Mesendoderm (in vitro differentiated cells): ENCODE measurements at regions not wholly inside any gene's neighbourhood (a gene's known extent, or its start where the extent isn't known, plus 50 kb on each side); places are given as distances from the start of the nearest gene placed in this dataset.
A peak's percentile ranks its signal among the peaks of the same experiment; 100 is the strongest.

Experiments used
- DNase-seq: peaks from one replicate; pipeline ENCODE4 v3.0.0; 2013
- H2AK5ac ChIP-seq: 2 replicates; pipeline ENCODE4 v1.6.1; 2013; ENCODE audit warnings: low read length, inconsistent platforms
- H2BK120ac ChIP-seq: 2 replicates; pipeline ENCODE4 v1.6.1; 2013; ENCODE audit warnings: low read depth, mild to moderate bottlenecking, low read length, moderate library complexity, mixed read lengths
- H2BK15ac ChIP-seq: replicated peaks from 2 replicates; pipeline ENCODE4 v1.6.1; 2013; ENCODE audit warnings: low read depth, mild to moderate bottlenecking, moderate library complexity
- H2BK5ac ChIP-seq: 2 replicates; pipeline ENCODE4 v1.6.1; 2013; ENCODE audit warnings: low read length, inconsistent platforms
- H3K18ac ChIP-seq: 2 replicates; pipeline ENCODE4 v1.6.1; 2013; ENCODE audit warnings: mild to moderate bottlenecking, low read length, mixed read lengths
- H3K23ac ChIP-seq: one replicate; pipeline ENCODE4 v1.6.1; 2013; ENCODE audit warnings: low read length
- H3K27ac ChIP-seq: 2 replicates; pipeline ENCODE4 v1.5.1; 2013; ENCODE audit warnings: low read depth, mild to moderate bottlenecking, inconsistent platforms, low read length, moderate library complexity
- H3K27me3 ChIP-seq: 2 replicates; pipeline ENCODE4 v1.6.1; 2013; ENCODE audit warnings: low read length, control low read depth, mild to moderate bottlenecking, inconsistent platforms; ENCODE audit not compliant: insufficient read depth, poor library complexity
- H3K36me3 ChIP-seq: 2 replicates; pipeline ENCODE4 v1.6.1; 2013; ENCODE audit warnings: low read length, inconsistent platforms; ENCODE audit not compliant: control insufficient read depth, insufficient read depth
- H3K4ac ChIP-seq: one replicate; pipeline ENCODE4 v1.6.1; 2013; ENCODE audit warnings: low read depth, mild to moderate bottlenecking, low read length, moderate library complexity
- H3K4me1 ChIP-seq: 2 replicates; pipeline ENCODE4 v1.6.1; 2013; ENCODE audit warnings: low read depth, low read length, inconsistent platforms; ENCODE audit not compliant: control insufficient read depth
- H3K4me2 ChIP-seq: 2 replicates; pipeline ENCODE4 v1.6.1; 2013; ENCODE audit warnings: low read length
- H3K4me3 ChIP-seq: 2 replicates; pipeline ENCODE4 v1.5.1; 2013; ENCODE audit warnings: mild to moderate bottlenecking, low read length
- H3K56ac ChIP-seq: one replicate; pipeline ENCODE4 v1.6.1; 2013; ENCODE audit warnings: low read length
- H3K79me1 ChIP-seq: 2 replicates; pipeline ENCODE4 v1.6.1; 2013; ENCODE audit warnings: low read length, inconsistent platforms
- H3K79me2 ChIP-seq: 2 replicates; pipeline ENCODE4 v1.6.1; 2013; ENCODE audit warnings: mild to moderate bottlenecking, low read length; ENCODE audit not compliant: control insufficient read depth, insufficient read depth
- H3K9ac ChIP-seq: 2 replicates; pipeline ENCODE4 v1.6.1; 2013; ENCODE audit warnings: low read length, inconsistent platforms
- H4K5ac ChIP-seq: one replicate; pipeline ENCODE4 v1.6.1; 2013; ENCODE audit warnings: low read length
- H4K8ac ChIP-seq: one replicate; pipeline ENCODE4 v1.6.1; 2013; ENCODE audit warnings: low read depth, mild to moderate bottlenecking, control low read depth, low read length, moderate library complexity
- WGBS: extraction: QIAGEN DNeasy Blood & Tissue Kit; methylation state at CpG from one replicate; pipeline ENCODE4 v1.1.7; 2013; ENCODE audit warnings: low lambda C conversion rate, missing lambda C conversion rate; ENCODE audit not compliant: insufficient coverage; ENCODE audit errors: extremely low coverage; 5-methylcytosine and 5-hydroxymethylcytosine counted together

- H4K5ac ChIP-seq = no peak overlapping the region
- H3K4me3 ChIP-seq = no peak overlapping the region
- H3K4me2 ChIP-seq = no peak overlapping the region
- H2BK120ac ChIP-seq = no peak overlapping the region
- no peak overlapping the region for H3K9ac ChIP-seq
- H2BK15ac ChIP-seq = no peak overlapping the region
- peaks cover 4% of the 10 kb centered on the region for H3K4me1 ChIP-seq
- H3K27me3 ChIP-seq = no peaks in the 10 kb centered on the region
- H3K18ac ChIP-seq = no peak overlapping the region
- peak overlapping the region; percentile 12 for H3K4ac ChIP-seq
- no peak overlapping the region for H2BK5ac ChIP-seq
- no peak overlapping the region for H3K27ac ChIP-seq
- H3K79me1 ChIP-seq = no peaks in the 10 kb centered on the region
- no peak overlapping the region for H4K8ac ChIP-seq
- H3K56ac ChIP-seq = no peak overlapping the region
- H3K36me3 ChIP-seq = no peaks in the 10 kb centered on the region
- H3K79me2 ChIP-seq = no peaks in the 10 kb centered on the region
- no peak for DNase-seq
- no peak overlapping the region for H2AK5ac ChIP-seq
- no CpG with 5 or more reads among the region's 2 CpGs for WGBS
- no peak overlapping the region for H3K23ac ChIP-seq
These were observed 513.5 kb downstream of the DMAC1 start for GRCh38 chr9:7286101-7286500.

- Histone ChIP-seq H4K5ac (no peak overlapping the region), H3K4me3 (no peak overlapping the region), H3K27me3 (no peaks in the 10 kb centered on the region), H2BK5ac (no peak overlapping the region), H3K56ac (no peak overlapping the region), H2AK5ac (no peak overlapping the region), H3K9ac (no peak overlapping the region), H3K79me2 (no peaks in the 10 kb centered on the region), H3K4me1 (peaks cover 4% of the 10 kb centered on the region), H2BK15ac (no peak overlapping the region), H3K18ac (no peak overlapping the region), H3K4me2 (no peak overlapping the region), H3K27ac (no peak overlapping the region), H2BK120ac (no peak overlapping the region), H3K36me3 (no peaks in the 10 kb centered on the region), H3K79me1 (no peaks in the 10 kb centered on the region), H3K23ac (no peak overlapping the region), H3K4ac (no peak overlapping the region), H4K8ac (no peak overlapping the region)
- DNase-seq = no peak
- no CpG with 5 or more reads among the region's 5 CpGs for WGBS
These were observed 514.4 kb downstream of the DMAC1 start for GRCh38 chr9:7285199-7285598.

- no peaks in the 10 kb centered on the region for H3K27me3 ChIP-seq
- no peak overlapping the region for H4K8ac ChIP-seq
- no peak overlapping the region for H3K23ac ChIP-seq
- no peak overlapping the region for H3K4me2 ChIP-seq
- peaks cover 4% of the 10 kb centered on the region for H3K4me1 ChIP-seq
- H3K79me1 ChIP-seq = no peaks in the 10 kb centered on the region
- H2BK15ac ChIP-seq = no peak overlapping the region
- no peak overlapping the region for H3K9ac ChIP-seq
- no peak overlapping the region for H3K4me3 ChIP-seq
- no peak overlapping the region for H2BK5ac ChIP-seq
- H3K56ac ChIP-seq = no peak overlapping the region
- no peak overlapping the region for H3K18ac ChIP-seq
- H4K5ac ChIP-seq = no peak overlapping the region
- H2BK120ac ChIP-seq = no peak overlapping the region
- WGBS = no CpG with 5 or more reads among the region's 2 CpGs
- H3K4ac ChIP-seq = no peak overlapping the region
- peak; percentile 16 for DNase-seq
- no peaks in the 10 kb centered on the region for H3K36me3 ChIP-seq
- no peaks in the 10 kb centered on the region for H3K79me2 ChIP-seq
- H3K27ac ChIP-seq = no peak overlapping the region
- H2AK5ac ChIP-seq = no peak overlapping the region
These were observed 515.1 kb downstream of the DMAC1 start for GRCh38 chr9:7284517-7284916.

- DNase-seq = no peak
- WGBS = no CpG with 5 or more reads among the region's 1 CpG
- Histone ChIP-seq H3K4me2 (no peak overlapping the region), H3K27me3 (no peaks in the 10 kb centered on the region), H2BK15ac (no peak overlapping the region), H2BK5ac (no peak overlapping the region), H3K4ac (no peak overlapping the region), H3K56ac (no peak overlapping the region), H3K4me1 (peaks cover 4% of the 10 kb centered on the region), H3K79me2 (no peaks in the 10 kb centered on the region), H3K36me3 (no peaks in the 10 kb centered on the region), H3K4me3 (no peak overlapping the region), H3K23ac (no peak overlapping the region), H3K18ac (no peak overlapping the region), H3K9ac (no peak overlapping the region), H3K79me1 (no peaks in the 10 kb centered on the region), H2BK120ac (no peak overlapping the region), H4K8ac (no peak overlapping the region), H4K5ac (no peak overlapping the region), H3K27ac (no peak overlapping the region), H2AK5ac (no peak overlapping the region)
These were observed 515.5 kb downstream of the DMAC1 start for GRCh38 chr9:7284117-7284516.

- WGBS = no CpG with 5 or more reads among the region's 5 CpGs
- H3K18ac ChIP-seq = no peak overlapping the region
- no peaks in the 10 kb centered on the region for H3K4me1 ChIP-seq
- H3K56ac ChIP-seq = no peak overlapping the region
- H3K4me2 ChIP-seq = no peak overlapping the region
- no peak overlapping the region for H4K8ac ChIP-seq
- H3K27me3 ChIP-seq = no peaks in the 10 kb centered on the region
- H3K36me3 ChIP-seq = no peaks in the 10 kb centered on the region
- peak; percentile 27 for DNase-seq
- H2BK15ac ChIP-seq = no peak overlapping the region
- H3K23ac ChIP-seq = no peak overlapping the region
- no peak overlapping the region for H4K5ac ChIP-seq
- no peaks in the 10 kb centered on the region for H3K79me2 ChIP-seq
- H2AK5ac ChIP-seq = no peak overlapping the region
- no peak overlapping the region for H3K4ac ChIP-seq
- H3K4me3 ChIP-seq = no peak overlapping the region
- no peak overlapping the region for H3K27ac ChIP-seq
- H3K79me1 ChIP-seq = no peaks in the 10 kb centered on the region
- no peak overlapping the region for H2BK5ac ChIP-seq
- H3K9ac ChIP-seq = no peak overlapping the region
- H2BK120ac ChIP-seq = no peak overlapping the region
These were observed 515.8 kb downstream of the KDM4C start for GRCh38 chr9:7273575-7273974.

GRCh38 chr9:7266911-7267595 is 509.3 kb downstream of the KDM4C start:
- Histone ChIP-seq H3K23ac (no peak overlapping the region), H3K56ac (no peak overlapping the region), H3K79me1 (no peaks in the 10 kb centered on the region), H3K4me3 (no peak overlapping the region), H4K5ac (no peak overlapping the region), H3K79me2 (no peaks in the 10 kb centered on the region), H3K4ac (no peak overlapping the region), H3K27me3 (no peaks in the 10 kb centered on the region), H2BK120ac (no peak overlapping the region), H3K4me1 (no peaks in the 10 kb centered on the region), H3K4me2 (no peak overlapping the region), H3K27ac (no peak overlapping the region), H3K9ac (no peak overlapping the region), H3K18ac (peak overlapping the region; percentile 34), H2BK5ac (no peak overlapping the region), H3K36me3 (no peaks in the 10 kb centered on the region), H2BK15ac (no peak overlapping the region), H4K8ac (no peak overlapping the region), H2AK5ac (no peak overlapping the region)
- no peak for DNase-seq
- WGBS = no CpG with 5 or more reads among the region's 14 CpGs
